NCI-H128 (cell line): ENCODE measurements at regions not wholly inside any gene's neighbourhood (a gene's known extent, or its start where the extent isn't known, plus 50 kb on each side); places are given as distances from the start of the nearest gene placed in this dataset.

Experiments
- DNase-seq: peaks from one replicate; lab custom pipeline; 2025; ENCODE audit not compliant: unreplicated experiment; lab: John Stamatoyannopoulos, UW

DNA sequence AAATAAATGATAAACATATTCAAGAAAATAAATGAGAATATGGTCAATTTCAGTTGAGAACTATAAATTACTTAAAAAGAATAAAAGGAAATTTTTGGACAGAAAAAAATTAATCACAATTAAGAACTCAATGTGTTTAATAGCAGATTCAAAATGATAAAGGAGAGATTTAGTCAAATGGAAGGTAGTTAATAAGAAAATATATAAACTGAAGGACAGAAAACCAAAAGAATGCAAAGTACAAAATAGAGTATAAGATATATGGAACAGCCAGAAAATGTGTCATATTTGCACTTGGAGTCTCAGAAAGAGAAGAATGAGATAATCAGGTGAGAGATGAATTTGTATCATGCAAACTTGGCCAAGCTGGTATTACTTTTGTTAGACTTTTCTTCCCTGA is 201.8 kb upstream of the ARID1B start:
- no peak for DNase-seq

DNA sequence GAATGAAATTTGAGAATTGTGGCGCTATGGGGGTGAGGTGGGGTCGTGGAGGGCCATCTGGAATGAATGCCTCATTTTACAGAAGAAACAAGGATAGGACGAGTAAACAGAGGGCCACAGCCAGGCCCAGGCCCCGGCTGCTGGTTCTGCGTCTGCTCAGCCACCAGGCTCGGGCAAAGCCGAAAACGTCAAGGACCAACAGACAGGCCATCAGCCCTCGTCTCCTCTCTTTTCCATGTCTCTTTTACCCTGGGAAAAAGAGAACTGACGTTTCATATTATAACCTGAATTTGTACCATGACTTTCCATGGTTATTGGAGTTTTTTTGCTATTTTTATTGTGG is 212.4 kb upstream of the ARID1B start:
- no peak for DNase-seq

DNA sequence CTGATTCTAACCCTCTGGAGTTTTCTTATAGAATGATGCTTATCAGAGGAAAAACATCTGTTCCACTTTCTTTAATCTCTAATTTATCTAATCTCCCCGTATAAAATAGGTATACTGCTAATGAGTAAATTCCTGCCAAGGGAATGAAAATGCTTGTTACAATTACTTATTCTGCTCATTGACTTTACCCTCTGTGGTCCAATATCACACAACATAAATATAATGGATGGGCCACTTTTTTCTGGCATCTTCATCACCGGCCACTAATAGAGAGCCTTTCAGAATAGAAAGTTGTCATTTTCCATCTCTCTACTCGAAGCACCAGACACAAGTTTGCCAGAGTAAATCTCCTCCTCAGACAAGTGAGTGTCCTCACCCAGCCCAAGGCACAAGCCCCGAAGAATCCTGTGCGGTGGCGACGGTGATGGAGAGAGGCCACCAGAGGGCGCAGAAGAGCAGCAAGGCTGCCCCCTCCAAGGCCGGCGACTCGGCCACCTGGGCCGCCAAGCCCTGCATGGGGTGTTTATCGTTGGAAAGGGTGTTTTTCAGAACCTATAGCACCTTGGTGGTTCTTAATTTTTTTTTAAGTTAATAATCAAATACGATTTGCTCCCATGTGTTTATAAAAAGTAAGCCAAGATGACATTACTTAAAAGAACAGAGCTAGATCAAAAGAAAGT is 212.9 kb upstream of the ARID1B start:
- peak; percentile 67 for DNase-seq

DNA sequence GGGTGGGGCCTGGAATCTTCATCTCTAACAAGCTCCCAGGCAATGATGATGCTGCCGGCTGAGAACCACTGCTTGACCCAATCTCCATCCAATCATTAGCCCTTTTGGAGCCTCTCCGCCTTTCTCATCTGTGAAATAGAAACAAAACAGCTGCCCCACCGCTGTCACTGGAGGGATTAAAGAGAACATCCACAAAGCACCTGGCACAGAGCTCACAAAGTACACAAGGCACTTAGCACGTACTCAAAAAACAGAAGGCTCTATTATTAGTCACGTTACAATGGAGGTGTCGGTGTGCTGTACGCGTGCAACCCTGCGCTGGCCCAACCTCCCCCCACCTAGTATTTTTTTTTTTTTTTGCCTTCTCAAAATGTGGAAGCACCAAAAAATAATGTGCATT is 213.5 kb upstream of the ARID1B start:
- peak; percentile 86 for DNase-seq

DNA sequence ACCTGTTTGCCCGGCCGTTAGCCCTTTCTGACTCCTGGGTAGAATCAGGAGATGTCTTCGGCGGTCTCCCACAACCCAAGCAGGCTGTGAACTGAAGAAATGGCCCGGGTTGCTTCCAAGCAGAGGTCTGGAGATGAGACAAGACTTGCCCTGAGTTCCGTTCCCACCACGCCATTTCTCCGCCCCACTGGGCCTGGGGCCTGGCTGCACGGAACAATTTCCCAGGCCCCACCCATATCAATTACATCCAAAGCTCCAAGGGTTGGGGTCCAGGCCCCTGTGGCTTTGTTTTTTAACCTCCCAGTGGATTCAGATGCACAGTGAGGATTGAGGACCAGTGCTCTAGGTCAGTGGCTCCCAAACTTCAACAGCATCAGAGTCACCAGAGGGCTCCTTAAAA is 214.5 kb upstream of the ARID1B start:
- DNase-seq: no peak

DNA sequence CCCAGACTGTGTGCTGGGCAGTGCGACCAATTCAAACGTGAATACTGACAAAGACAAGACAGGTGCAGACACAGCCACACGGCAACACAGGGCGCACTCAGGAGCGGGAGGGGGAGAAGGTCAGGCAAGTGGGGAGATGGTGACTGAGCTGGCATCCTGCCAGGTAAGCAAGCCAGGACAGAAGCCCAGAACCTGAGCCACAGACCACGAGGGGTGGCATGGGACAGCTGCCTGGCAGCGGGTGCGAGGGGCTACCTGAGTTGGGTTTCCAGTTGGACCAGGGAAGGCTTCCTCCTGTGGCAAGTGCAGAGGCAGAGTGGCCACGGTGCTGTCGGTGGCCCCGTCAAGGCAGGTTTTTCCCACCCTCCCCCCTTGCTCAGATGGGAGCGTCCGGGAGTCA is 215.2 kb upstream of the ARID1B start:
- no peak for DNase-seq

DNA sequence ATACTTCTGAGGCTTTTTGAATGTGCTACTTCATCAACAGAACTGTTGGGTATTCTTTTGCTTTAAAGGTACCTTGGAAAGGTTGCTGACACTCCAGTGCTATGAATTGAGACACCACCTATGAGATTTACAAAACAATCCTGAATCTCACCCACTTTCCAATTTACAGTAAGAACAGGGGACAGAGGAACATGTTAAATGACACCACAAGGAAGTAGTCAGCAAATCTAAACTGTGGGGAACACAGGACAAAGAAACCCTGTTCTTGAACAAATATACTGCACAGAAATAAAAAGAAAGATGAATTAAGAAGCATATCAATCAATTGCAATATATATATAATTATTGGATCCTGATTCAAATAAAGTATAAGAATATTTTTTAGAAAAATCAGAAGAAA is 216.7 kb upstream of the ARID1B start:
- no peak for DNase-seq

DNA sequence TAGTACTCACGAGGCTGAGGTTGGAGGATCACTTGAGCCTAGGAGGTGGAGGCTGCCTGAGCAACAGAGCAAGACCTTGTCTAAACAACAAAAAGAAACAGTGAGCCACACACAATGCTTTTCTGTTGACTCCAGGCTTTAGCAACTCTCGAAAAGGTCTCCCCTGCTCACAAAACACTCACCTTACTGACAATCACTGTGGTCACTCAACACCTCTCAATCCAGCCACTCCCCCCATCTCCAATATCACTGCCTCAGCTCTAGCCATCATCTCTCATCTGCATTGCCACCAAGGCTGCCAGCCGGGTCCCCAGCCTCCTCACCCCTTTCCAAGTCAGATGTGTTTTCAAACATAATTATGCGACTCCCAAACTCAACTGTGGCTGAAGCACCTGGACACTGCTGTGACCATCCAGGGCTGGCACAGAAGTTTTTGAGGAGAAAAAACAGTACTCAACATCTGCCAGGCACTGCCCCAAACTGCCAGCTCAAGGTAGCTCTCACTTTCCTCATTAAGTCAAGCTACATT is 218.0 kb upstream of the ARID1B start:
- no peak for DNase-seq

DNA sequence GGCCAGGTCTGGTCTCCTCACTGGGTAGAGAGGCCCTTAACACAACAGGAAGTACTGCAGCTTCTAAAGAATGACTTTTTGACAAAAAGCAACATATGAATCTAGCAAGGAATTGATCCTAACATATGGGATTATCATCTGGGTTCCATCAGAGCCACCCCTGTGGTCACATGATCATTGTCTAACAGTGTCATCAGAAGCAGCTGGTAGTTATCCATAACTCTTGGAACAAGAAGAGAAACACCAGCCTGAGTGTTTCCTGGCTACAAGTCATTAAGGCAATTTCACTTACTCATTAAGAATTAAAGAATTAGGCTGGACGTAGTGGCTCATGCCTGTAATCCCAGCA is 219.3 kb upstream of the ARID1B start:
- no peak for DNase-seq

DNA sequence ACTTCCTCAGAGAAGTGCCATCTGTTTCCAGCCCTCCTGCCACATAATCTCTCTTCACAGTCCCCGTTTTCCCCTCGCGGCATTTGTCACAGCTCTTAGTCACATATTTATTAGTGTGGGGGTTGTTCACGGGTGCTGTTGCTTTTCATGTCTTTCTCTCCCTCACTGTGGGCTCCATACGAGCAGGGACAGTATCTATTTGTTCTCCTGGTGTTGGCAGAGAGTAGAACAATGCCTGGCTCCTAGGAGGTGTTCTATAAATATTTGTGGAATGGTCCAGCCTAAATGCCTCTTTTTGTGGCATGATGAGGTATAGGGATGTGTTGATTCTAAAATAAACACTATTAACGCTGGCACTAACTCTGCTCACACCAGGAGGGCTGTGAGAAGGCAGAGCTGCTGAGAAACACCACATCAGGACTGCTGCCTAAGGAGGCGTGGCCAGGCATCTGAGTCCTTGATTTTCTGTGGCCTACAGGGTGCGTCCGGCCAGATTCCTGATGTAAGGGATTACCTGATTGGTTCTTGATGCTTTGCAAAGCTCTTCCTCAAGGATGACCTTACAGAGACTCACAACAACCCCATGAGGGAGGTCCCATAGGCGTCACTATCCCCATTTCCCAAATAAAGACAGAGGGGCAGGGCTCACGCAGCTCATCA is 219.8 kb upstream of the ARID1B start:
- peak; percentile 49 for DNase-seq

DNA sequence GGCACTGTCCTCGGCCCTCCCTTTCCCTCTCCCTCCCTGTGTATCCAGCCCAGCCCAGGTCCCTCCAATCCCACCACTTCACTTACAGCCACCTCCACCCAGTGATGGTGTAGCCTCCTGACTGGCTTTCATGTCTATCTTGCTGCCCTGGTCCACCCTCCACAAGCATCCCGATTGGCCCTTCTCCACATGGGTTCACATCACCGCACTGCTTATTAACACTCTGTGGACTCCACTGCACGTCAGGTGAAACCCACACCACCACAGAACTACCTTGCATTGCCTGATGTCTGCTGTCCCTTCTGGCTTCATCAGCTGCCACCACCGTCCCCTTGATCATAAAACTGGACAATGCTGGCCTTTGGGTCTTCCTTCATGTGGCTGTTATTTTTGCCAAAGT is 220.4 kb upstream of the ARID1B start:
- no peak for DNase-seq

DNA sequence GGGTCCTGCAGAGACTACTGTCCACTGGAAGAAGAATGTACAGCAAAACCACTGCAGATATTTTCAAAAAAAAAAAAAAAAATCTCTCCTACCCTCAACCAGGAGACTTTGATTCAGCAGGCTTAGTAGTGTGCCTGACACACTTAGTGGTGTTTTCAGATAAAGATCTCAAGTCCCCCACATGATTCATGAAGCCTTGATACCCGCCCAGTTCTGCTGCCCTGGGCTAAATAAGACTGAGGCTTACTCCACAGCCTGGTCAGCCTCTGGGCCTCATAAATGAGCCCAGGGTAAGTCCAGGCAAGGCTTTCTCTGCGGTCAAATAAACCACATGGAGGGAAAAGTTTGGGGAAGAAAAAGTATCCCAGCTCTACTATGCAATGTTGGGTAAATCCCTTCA is 222.1 kb upstream of the ARID1B start:
- DNase-seq: no peak

DNA sequence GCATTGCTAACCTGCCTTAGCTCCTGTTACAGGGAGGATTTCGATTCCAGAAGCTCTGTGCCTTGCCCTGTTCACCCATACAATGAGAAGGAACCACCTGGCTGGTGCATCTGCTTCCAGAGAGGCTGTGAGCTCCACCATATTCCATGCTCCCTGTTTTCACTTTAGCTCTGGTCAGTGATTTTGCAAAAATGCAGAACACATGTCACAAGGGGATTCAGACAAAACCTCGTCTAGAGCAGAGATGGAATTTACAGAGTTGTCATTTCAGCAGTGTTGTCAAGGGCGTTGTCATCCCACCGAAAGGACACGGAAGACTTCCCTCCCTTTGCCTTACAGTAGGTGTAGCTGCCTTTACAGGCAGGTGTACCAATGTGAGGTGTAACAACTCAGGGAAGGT is 223.0 kb upstream of the ARID1B start:
- DNase-seq: no peak

DNA sequence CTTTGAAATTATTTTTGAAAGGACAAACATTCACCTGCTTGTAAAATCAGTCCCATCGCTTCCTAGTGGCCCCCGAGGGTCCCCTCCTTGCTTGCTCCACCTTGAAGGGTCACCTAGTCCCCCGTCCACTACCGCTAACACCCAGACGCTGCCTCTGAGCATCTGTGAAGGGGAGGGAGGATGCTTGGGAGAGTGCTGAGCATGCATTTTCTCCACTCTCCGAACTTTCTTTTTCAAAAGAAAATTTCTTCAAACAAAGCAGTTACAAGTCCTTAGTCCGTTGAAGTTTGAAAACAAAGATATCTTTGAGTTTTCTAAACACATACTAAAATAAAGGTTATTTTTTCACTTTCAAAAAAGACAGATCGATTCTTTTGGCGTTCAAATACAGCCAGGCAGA is 224.3 kb upstream of the ARID1B start:
- no peak for DNase-seq

DNA sequence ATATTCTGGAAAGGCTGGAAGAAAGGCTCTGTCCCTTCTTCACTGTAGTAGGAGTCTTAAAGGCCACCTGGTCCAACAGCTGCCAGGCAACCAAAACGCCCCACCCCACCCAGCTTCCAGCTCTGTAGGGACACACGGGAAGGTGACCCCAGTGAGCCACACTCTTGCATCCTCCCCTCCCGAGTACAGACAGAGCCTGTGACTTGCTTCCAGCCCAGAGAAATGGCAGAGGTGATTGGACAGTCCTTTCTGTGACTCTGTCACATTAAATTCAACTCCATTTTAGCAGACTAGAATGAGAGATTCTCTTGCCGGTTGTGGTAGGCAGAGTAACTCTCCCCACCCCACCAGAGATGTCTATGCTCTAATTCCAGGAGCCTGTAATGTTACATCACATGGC is 226.2 kb upstream of the ARID1B start:
- DNase-seq: no peak

DNA sequence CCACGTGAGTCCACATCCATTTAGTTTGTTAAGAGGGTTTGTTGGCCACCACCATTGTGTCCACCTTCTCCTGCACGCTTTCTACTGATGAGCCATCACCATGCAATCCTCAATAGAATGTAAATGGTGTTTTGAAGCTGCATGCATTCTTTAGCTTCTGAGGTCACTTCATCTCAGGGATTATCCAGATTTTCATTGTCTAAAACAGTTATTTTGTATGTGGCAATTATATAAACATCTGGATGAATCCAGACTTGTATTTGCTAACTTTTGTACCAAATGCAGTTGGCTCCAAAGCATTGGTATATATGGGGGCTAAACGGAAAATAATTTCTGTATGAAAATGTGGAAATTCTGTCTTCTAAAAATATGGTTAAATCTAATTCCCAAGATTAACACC is 231.2 kb upstream of the ARID1B start:
- no peak for DNase-seq

DNA sequence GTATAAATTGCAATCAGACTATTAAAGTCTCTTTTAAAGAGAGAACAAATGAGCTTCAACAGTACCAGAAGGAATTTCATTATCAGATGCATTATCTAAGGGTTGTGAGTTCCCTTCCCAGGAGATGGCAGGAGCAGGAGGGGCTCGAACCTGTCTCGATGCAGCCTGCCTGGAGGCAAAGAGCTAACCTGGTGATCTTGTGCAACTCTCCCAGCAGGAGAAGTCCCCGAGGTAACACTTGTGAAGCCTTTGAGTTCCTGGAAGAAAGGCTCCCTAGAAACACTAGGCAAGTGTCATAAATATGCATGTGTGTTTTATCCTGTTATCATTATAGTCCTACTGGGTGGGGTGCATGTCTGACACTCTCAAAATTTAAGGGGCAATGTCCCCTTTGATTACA is 232.2 kb upstream of the ARID1B start:
- DNase-seq: no peak

DNA sequence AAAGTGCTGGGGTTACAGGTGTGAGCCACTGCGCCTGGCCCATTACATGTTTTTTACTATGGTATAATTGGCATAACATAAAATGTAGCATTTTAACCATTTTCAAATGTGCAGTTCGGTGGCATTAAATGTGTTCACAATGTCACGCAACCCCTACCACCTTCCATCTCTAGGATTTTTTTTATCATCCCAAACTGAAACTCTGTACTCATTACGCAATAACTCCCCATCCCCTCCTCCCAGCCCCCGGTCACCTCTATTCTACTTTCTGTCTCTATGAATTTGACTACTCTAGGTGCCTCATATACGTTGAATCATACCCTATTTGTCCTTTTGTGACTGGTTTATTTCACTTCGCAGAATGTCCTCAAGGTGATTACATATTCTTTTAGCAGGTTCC is 233.1 kb upstream of the ARID1B start:
- no peak for DNase-seq

DNA sequence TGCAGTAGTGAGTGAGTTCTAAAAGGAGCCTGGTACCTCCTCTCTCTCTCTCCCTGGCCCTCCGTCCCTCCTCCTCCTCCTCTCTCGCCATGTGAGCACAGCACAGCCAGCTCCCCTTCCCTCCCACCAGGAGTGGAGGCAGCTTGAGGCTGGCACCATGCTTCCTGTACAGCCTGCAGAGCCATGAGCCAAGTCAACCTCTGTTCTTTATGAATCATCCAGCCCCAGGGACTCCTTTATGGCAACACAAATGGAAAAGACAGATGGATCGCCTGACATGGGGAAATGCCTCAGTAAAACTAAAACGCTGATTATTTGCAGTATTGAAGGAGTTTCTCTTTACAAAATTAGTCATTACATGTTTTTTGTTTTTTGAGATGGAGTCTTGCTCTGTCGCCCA is 233.7 kb upstream of the ARID1B start:
- DNase-seq: no peak

DNA sequence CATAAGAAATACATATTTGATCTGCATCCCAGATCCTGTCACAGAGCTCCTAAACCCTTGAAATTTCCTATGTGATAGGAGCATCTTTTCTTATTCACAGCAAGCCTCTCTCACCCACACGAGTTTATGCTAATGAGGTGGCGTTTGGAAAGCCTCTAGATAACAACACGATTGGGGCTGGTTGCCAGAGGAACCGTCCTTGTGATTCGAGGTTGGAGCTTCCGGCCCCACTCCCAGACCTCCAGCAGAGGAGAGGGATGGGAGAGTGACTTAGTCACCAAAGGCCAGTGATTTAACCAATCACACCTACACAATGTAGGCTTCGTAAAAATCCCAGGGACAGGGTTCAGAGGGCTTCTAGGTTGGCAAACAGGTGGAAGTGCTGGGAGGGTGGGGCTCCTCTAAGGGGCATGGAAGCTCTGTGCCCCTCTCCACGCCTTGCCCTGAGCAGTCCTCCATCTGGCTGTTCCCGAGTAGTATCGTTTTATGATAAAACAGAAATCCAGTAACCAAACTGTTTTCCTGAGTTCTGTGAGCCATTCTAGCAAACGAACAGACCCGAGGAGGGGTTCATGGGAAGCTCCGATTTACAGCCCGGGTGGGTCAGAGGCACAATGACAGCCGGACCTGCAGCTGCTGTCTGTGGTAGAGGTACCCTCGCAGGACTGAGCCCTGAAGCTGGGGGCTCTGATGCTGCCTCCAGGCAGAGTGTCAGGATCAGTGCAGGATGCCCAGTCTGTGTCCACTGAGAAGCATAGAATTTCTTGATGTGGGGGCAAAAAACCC is 238.1 kb upstream of the ARID1B start:
- no peak for DNase-seq

DNA sequence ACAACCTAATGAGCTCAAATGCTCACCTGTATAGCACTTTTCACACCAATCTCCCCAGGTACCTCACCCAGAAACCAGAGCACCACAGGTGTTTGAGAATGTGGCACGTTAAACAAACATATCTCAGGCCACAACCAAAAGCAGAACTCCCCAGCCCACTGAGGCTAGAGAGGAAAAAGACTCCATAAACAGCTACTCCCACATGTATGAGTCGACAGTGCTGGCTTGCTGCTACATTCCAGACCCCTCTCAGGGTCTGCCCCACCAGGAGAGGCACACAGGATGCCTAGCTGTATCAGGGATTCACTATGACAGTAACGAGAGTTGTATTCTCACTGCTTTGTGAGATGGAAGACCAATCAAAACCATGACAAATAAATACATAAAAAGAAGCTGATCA is 242.6 kb upstream of the ARID1B start:
- DNase-seq: no peak

DNA sequence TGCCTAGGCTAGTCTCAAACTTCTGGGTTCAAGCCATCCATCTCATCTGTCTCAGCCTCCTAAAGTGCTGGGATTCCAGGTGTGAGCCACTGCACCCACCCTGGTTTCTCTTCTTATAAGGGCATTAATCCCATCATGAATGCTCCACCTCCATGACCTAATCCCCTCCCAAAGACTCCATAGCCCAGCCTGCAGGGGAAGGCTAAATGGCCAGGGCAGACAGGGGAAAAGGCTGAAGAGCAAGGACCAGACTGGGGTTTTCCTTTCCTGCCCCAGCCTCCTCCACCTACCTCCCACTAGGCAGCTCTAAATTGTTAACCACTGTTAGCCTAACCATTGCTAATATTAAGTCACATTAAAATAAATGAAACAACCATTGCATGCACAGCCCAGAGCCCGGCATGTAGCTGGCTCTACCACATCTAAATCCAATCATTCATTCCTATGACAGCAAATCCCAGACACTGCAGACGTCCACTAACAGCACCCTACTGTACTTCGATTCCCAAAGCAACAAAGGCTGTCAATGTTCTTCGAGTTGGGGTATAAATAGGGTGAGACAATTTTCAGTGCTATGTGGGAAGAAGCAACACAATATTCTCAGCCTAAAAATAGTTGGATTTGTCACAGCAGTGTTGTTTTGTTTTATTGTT is 243.2 kb upstream of the ARID1B start:
- DNase-seq: no peak
